GM18909 (cell line): ENCODE measurements at regions not wholly inside any gene's neighbourhood (a gene's known extent, or its start where the extent isn't known, plus 50 kb on each side); places are given as distances from the start of the nearest gene placed in this dataset.
"Not testable (repeated sequence)": the region's sequence is repeated elsewhere in the genome, so short reads cannot be mapped to it uniquely, and the experiment has no call there.

Experiments
- ATAC-seq: cut with Tn5 transposase; IDR thresholded peaks from one replicate; pipeline ENCODE4 v1.9.1; 2021; ENCODE audit warnings: mild to moderate bottlenecking; ENCODE audit not compliant: unreplicated experiment, poor library complexity

DNA sequence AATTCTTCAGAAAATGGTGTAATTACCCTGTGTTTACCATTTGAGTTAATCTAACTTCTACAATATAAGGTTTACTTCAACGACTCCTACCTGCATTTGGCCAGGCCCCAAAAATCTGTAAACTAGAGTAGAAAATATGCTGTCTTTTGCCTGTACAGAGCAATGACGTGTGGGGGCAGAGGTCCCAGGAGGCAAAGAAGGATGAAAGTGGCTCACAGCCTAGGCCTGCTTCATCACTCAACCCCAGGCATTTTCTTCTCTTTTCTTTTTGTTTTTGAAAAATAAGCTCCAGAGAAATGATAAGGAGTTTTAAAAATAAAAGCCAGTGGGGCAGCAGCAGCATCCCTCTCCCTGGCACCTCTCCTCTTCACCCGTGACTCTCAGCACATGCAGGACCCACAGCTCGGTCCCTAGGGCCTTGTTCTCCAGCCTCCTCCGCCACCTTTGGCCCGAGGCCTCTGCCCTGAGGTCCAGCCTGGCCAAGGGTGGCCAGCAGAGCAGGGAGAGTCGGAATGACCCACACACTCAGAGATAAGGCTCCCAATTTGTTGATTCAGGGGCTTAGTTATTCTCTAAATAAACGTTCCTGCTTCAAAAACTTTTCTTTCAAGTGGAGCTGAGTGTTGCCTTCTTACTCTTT lies 76.6 kb upstream of the ADRA1D start:
- no peak for ATAC-seq

- ATAC-seq = no peak
These were observed 75.6 kb upstream of the ADRA1D start for GRCh38 chr20:4324611-4325243.

GRCh38 chr20:4322499-4322898 lies 73.4 kb upstream of the ADRA1D start:
- ATAC-seq = no peak

DNA sequence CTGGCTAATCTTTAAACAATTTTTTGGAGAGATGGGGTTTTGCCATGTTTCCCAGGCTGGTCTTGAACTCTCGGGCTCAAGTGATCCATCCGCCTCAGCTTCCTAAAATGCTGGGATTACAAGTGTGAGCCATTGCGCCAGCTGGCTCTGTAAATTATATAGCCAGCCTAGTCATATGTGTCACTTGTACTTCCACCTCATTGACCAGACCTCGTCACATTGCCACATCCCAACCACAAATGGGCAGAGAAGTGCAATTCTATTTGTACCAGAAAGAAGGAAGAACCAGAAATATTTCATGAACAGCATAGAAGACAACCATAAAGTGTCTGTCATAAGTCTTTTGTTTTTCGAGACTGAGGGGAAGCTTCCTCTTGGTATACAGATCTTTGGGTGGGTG lies 71.2 kb upstream of the ADRA1D start:
- ATAC-seq = no peak

DNA sequence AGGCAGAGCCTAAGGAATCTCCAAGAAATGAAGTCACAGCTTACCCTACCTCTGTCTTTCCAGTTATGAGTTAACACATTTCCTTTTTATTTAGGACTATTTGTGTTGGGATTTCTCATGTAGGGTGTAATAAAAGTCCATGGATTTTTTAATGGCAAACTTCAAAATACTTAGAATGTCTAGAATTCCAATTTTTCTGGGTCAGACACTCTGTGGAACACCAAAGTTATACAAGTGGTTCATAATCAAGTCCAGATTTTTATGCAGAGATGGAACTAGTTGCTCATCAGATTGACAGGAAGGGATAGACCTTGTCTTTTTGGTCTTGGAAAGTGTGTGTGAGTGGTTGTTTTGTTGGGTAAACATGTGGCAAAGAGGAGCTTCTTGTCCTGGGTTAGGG lies 69.8 kb upstream of the ADRA1D start:
- no peak for ATAC-seq

- ATAC-seq = not testable (repeated sequence)
These were observed 61.5 kb upstream of the ADRA1D start for GRCh38 chr20:4310616-4311015.

GRCh38 chr20:4306206-4306605 lies 57.1 kb upstream of the ADRA1D start:
- ATAC-seq = no peak

- no peak for ATAC-seq
These were observed 56.0 kb upstream of the ADRA1D start for GRCh38 chr20:4305091-4305490.

- no peak for ATAC-seq
These were observed 55.5 kb upstream of the ADRA1D start for GRCh38 chr20:4304601-4305000.

- no peak for ATAC-seq
These were observed 54.0 kb upstream of the ADRA1D start for GRCh38 chr20:4303136-4303535.

- ATAC-seq = no peak
These were observed 51.8 kb upstream of the ADRA1D start for GRCh38 chr20:4300921-4301320.

- ATAC-seq = no peak
These were observed 51.3 kb upstream of the ADRA1D start for GRCh38 chr20:4300401-4300800.

GRCh38 chr20:4299773-4300172 lies 50.7 kb upstream of the ADRA1D start:
- ATAC-seq = no peak

DNA sequence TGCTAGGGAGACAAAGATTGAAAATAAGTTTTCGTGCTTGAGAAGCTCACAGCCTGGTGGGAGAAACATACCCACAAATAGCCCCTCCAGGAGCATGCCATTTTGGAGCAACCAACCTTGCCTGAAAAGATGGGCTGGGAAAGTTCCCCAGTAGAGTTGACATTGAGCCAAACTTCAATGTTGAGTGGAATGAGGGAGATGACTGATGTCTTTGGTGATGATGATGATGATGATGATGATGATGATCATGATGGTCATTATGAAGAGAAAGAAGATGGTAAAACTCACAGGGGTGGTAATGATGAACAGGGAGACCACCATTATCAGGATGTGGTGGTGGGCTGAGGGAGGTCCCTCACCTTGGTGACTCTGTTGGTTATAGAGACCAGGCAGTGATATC lies 50.1 kb upstream of the ADRA1D start:
- no peak for ATAC-seq
